EL (cell line): ENCODE measurements at regions not wholly inside any gene's neighbourhood (a gene's known extent, or its start where the extent isn't known, plus 50 kb on each side); places are given as distances from the start of the nearest gene placed in this dataset.
A peak's percentile ranks its signal among the peaks of the same experiment; 100 is the strongest.

Experiments
- DNase-seq: peaks from one replicate; pipeline ENCODE4 v3.0.0-alpha.2; 2016

GRCh38 chr11:56932572-56933220 is 56.0 kb upstream of the OR5AK2 start:
- DNase-seq = peak; percentile 33

DNA sequence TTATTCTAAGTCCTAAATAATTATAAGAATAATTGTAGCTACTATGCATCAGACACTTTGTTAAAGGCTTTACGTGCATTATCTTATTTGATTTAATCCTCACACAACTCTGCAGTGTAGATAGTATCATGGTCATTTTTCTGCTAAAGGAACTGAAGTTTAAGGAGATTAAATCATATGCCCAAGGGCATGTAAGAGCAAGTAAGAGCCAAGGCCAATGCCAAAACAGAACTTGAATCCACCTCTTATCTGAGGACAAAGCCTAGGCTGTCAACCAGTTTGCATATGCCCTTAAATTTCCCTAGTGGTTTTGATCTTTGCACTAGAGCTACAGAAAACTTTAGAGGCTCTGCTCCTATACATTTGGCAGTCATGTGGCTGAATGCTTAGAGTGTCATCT is 65.6 kb upstream of the OR5AK2 start:
- no peak for DNase-seq

GRCh38 chr11:56922421-56922820 is 66.3 kb upstream of the OR5AK2 start:
- no peak for DNase-seq

DNA sequence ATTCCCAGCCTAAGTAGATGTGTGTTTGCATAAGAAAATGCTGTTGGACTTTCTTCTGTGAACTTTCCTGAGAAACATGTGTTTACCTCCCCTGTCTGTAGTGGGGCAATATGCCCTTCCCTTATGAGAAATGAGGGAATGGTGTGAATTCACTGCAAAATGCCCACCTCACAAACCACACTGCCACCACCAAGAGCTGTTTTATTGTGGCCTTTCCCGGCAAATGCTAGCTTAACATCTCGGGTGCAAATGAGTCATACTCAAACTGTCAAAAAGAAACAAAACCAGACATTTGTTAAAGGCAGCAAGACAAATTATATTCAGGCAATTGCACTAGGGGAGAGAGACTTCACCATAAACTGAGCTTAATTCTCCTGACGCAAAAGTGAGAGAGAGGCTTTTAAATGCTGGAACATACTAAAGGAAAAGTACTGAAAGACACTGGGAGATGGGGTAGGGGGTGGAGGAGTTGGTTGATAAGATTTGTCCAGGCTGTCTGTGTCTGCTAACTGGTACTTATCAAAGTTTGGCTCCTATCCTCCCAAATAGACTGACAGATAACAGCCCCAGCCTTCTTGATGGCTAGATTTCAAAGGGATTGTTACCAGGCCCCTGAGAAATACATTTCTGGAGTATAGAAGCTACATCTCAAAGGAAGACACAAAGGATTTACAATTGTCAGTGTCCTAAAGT is 70.9 kb upstream of the OR5AK2 start:
- DNase-seq = no peak

DNA sequence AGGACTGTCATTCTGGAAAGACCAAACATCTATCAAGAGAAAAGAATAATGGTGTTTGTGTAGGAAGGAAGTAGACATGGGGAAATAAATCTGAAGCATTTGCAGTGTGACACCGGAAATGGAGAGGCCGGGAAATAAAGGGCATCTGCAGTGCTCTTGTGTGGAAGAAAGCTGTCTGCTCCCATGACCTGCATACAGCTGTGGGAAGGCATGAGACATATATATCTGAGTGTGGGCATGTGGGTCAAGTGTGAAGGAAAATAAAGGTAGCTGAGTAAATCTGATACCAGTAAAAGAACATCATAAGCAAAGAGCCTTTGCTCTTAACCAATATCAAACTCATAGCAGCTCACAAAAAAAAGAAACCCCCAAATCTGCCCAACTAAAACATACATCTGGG is 72.1 kb upstream of the OR5AK2 start:
- no peak for DNase-seq

DNA sequence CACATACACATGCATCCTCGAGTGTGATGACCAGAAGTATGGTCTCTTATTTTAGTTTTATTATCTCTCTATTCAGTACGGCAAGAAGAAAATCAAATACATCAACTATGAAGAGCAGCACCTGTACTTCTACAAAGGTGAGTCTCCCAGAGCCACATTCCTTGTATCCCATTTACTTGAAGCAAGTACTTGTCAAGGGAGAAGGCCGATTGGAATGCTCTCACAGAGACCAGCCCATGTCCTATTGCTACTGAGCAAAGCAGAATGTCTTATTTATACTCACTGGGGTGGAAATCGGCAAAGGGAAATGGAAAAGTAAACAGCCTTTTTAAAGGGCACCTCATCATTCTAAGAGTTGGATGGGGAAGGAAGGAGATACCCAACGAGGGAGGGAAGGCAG is 72.6 kb upstream of the OR5AK2 start:
- DNase-seq = no peak

DNA sequence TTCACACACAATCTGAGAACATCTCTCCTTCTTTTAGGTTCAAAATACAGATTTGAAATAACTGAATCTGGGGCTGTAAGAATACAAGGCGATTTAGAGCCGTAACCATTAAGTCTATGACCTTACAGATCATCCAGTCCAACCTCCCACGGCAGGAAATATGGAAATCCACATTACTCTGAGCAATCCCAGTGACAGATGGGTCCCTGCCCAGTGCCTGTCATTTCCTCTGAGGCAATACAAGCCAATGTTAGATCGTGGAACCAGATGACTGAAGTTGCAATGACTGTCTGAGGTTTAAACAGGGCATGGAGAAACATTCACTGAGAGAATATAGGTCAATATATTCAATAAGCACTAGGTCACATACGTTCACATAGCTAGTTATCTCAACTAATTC is 77.4 kb upstream of the OR5AK2 start:
- DNase-seq = no peak

GRCh38 chr11:56910785-56911184 is 77.9 kb upstream of the OR5AK2 start:
- DNase-seq = no peak

DNA sequence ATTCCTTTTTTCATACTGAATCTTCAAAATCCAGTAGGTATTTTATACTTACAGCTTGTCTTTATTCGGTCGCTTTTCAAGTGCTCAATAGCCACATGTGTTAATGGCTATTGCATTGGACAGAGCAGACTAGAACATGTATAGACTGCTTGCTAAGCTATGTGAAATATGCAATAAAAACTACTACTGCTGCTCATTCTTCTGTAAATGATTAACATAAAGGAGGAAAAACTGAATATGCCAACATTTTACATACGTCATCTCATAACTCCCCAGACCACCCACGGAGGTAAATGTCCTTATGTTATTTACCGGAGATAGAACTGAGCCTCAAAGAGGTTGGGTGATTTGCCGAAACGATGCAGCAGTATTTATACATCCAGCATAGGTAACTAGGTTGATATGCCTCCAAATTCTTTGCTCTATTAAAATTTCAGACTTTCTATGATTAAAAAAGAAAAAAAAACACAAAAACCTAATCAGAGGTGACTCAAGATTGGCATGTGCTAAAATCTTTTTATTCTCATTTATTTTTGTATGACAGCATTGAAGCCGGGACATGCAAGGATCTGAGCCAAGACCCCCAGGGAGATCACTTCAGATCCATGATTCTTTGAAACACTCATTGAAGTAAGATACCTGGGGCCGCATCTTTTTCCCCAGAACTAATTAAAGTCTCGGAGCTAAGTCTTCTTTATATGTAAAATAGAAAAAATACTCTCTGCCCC is 78.5 kb upstream of the OR5AK2 start:
- no peak for DNase-seq

DNA sequence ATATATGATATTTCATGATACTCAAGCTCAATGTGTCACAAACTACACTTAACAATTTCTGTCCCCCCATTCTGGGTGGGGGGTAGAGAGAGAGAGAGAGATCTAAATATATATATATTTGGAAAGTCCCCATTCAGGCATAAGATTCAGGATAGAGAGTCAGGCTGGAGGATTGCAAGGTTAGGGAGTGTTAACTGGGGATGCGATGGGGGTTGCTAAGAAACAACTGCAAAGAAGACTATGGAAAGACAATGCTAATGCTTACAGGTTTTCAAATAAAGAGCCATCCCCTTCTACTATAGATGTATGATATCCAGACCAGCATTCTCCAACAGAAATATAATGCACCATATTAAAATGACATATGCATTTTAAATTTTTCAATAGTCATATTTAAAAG is 79.2 kb upstream of the OR5AK2 start:
- DNase-seq = no peak

DNA sequence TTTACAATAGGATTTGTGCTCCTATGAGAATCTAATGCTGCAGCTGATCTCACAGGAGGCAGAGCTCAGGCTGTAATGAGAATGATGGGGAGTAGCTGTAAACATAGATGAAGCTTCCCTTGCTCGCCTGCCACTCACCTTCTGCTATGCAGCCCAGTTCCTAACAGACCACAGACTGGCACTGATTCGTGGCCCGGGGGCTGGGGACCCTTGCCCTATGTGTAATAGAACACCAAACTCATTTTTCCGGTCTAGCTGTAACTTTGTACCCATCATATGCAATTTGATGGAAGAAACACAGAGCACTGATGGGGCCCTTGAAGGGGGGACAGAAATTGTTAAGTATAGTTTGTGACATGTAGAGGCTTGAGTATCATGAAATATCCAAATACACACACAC is 79.6 kb upstream of the OR5AK2 start:
- no peak for DNase-seq

- DNase-seq = no peak
These were observed 82.0 kb upstream of the OR5AK2 start for GRCh38 chr11:56906683-56907148.

DNA sequence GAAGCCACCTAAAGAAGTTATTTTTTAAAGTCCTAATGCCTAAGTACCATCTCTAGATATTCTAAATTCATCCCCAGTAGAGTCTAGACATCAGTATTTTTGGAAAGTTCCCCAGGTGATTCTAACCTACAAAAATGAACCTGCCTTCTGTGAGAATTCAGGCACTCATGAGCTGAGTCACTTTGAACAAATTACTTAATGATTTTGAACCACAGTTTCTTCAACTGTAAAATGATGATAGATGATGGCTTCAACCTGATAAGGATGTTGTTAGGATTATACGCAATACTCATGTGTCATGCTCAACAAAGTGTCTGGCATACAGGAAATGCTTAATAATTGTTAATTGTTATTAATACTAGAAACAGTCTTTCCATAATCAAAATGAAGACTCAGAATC is 82.8 kb upstream of the OR5AK2 start:
- DNase-seq = no peak

GRCh38 chr11:56905442-56905841 is 83.3 kb upstream of the OR5AK2 start:
- DNase-seq = no peak

- DNase-seq = no peak
These were observed 89.9 kb upstream of the OR5AK2 start for GRCh38 chr11:56898856-56899255.

DNA sequence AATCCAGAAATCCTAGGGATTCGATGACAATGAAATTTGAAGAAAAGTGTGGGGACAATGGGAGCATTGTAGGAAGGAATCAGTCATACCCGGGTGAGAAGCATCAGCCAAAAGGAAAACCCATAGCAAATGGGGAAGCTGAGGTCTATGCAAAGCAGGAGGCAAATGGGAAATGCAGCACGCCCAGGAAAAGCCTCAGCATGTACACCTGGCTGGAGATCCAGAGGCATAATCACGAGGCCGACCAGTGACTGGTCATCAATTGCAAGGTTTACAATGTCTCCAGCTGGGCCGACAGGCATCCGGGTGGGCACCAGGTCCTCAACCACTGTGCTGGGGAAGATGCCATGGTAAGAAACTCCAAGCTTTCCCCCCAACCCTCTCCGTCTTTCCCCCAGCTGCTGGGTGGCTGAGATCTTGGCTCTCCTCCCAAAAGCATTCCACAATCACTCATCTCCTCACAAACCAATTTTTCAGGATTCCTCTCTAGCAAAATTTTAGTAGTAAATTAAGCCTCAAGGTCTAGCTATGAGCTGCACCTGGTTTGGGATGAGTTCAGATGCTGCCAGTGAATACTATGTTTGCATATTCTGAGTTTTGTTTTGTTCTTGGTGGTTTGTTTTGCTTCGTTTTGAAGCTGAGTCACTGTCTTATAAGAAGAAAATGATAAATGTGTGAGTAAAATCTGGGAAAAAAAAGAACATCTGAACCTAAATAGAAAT is 98.0 kb upstream of the OR5AK2 start:
- no peak for DNase-seq

DNA sequence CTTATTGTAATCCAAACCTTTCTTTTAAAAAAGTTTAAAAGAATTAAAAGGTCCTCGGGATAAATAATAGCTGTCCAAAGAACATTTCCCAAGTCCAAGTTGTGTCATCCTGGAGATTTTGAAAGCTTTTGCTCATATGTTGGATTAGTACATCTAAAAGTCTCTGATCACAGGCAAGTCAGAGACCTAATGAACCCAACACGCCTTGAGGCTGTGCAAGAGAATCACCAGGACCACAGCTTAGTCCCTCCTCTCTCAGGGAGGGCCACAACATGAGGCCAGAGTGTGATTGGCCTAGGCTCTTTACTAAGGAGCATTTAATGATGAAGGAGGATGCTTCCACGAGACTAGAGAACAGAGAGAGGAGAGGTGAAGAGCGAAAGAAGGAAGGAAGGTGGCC is 98.7 kb upstream of the OR5AK2 start:
- no peak for DNase-seq

DNA sequence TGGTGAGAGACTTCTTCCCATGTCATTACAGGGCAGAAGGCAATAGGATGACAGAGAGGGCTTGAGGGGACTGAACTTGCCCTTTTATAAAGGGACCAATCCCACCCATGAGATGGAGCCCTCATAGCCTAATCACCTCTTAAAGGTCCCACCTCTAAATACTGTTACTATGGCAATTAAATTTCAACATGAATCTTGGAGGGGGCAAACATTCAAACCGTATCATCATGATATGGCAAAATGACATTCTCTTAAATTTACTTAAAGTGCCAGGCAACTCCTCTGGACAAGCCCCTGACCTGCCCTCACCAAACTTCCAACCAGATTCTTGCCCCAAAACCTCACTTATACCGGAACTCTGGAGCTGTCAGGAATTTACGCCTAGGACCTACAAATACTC is 100.8 kb upstream of the OR5AK2 start:
- DNase-seq = no peak

- DNase-seq = no peak
These were observed 102.3 kb upstream of the OR5AK2 start for GRCh38 chr11:56886455-56886854.

DNA sequence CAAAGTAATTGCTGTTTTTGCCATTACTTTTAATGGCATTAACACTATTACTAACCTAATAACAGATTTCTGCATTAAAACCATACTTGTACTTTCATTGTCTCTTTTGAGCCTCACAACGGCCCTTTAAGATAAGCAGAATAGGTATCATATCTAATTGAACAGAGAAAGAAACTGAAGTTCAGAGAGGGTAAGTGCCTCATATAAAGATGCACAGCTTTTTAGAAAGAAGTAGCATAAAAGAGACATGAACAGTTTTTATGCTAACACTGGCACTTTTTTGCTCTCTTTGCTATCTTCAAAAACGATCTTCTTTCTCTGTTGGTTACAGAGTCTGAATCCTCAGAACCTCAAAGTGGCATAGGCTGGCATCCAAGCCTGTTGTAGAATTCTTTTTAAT is 102.9 kb upstream of the OR5AK2 start:
- no peak for DNase-seq

DNA sequence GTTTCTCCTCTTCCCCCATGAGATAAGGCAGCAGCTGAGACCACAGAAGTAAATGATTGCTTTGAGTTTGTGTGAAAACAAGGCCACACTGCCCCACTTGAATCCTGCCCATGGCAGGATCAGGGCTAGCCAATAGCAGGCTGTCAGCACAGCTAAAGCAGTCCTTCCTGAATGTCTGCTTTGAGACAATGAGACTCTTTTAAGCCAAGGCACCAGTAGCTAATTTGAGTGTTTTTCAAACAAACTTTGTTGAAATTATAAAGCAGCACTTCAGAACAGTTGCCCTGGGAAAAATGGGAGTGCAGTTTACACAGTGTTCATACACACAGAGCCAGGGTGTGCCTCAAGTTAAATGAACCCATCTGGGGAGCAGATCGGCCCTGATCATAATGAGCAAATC is 103.5 kb upstream of the OR5AK2 start:
- no peak for DNase-seq

- DNase-seq = no peak
These were observed 105.2 kb upstream of the OR5AK2 start for GRCh38 chr11:56883371-56883987.

- DNase-seq = no peak
These were observed 112.0 kb upstream of the OR5AK2 start for GRCh38 chr11:56876621-56877275.
